Karpas-422 (cell line): ENCODE measurements at regions not wholly inside any gene's neighbourhood (a gene's known extent, or its start where the extent isn't known, plus 50 kb on each side); places are given as distances from the start of the nearest gene placed in this dataset.

Experiments
- DNase-seq: peaks from one replicate; pipeline ENCODE4 v3.0.0-alpha.2; 2015
- H2AFZ ChIP-seq: fragments of 200-600 bp; sonication (generic); 2 replicates; pipeline ENCODE4 v1.6.1; 2014; ENCODE audit warnings: antibody characterized with exemption, low read length, mixed read lengths
- H3K27ac ChIP-seq: fragments of 200-600 bp; sonication (generic); 2 replicates; pipeline ENCODE4 v1.5.1; 2014; ENCODE audit warnings: mild to moderate bottlenecking, low read length, moderate library complexity
- H3K27me3 ChIP-seq: fragments of 200-600 bp; sonication (generic); 2 replicates; pipeline ENCODE4 v1.6.1; 2014; ENCODE audit warnings: low read length, mixed read lengths
- H3K36me3 ChIP-seq: fragments of 200-600 bp; sonication (generic); 2 replicates; pipeline ENCODE4 v1.6.1; 2014; ENCODE audit warnings: low read length, mixed read lengths; ENCODE audit not compliant: insufficient read depth
- H3K4me1 ChIP-seq: fragments of 200-600 bp; sonication (generic); 2 replicates; pipeline ENCODE4 v1.6.1; 2014; ENCODE audit warnings: mild to moderate bottlenecking, low read length, mixed read lengths
- H3K4me2 ChIP-seq: fragments of 200-600 bp; sonication (generic); 2 replicates; pipeline ENCODE4 v1.6.1; 2014; ENCODE audit warnings: low read length, low read depth, mild to moderate bottlenecking; ENCODE audit not compliant: poor library complexity, severe bottlenecking
- H3K4me3 ChIP-seq: fragments of 200-600 bp; sonication (generic); 2 replicates; pipeline ENCODE4 v1.5.1; 2014; ENCODE audit warnings: mild to moderate bottlenecking, antibody characterized with exemption, low read length, mixed read lengths
- H3K79me2 ChIP-seq: fragments of 200-600 bp; sonication (generic); 2 replicates; pipeline ENCODE4 v1.6.1; 2014; ENCODE audit warnings: mild to moderate bottlenecking, low read length, mixed read lengths
- H3K9ac ChIP-seq: fragments of 200-600 bp; sonication (generic); 2 replicates; pipeline ENCODE4 v1.6.0; 2014; ENCODE audit warnings: low read length
- H3K9me2 ChIP-seq: fragments of 200-600 bp; sonication (generic), shearing (Covaris generic); replicated peaks from 2 replicates; pipeline ENCODE4 v1.6.0; 2014; ENCODE audit warnings: mild to moderate bottlenecking, low read length, moderate library complexity; ENCODE audit not compliant: insufficient read depth
- H3K9me3 ChIP-seq: fragments of 300-700, 200-600 bp; sonication (generic); 2 replicates; pipeline ENCODE4 v1.6.1; 2014; ENCODE audit warnings: low read length, mixed read lengths
- H4K20me1 ChIP-seq: fragments of 200-600 bp; sonication (generic); 2 replicates; pipeline ENCODE4 v1.6.1; 2014; ENCODE audit warnings: mild to moderate bottlenecking, antibody characterized with exemption, low read length, low read depth; ENCODE audit not compliant: insufficient read depth

DNA sequence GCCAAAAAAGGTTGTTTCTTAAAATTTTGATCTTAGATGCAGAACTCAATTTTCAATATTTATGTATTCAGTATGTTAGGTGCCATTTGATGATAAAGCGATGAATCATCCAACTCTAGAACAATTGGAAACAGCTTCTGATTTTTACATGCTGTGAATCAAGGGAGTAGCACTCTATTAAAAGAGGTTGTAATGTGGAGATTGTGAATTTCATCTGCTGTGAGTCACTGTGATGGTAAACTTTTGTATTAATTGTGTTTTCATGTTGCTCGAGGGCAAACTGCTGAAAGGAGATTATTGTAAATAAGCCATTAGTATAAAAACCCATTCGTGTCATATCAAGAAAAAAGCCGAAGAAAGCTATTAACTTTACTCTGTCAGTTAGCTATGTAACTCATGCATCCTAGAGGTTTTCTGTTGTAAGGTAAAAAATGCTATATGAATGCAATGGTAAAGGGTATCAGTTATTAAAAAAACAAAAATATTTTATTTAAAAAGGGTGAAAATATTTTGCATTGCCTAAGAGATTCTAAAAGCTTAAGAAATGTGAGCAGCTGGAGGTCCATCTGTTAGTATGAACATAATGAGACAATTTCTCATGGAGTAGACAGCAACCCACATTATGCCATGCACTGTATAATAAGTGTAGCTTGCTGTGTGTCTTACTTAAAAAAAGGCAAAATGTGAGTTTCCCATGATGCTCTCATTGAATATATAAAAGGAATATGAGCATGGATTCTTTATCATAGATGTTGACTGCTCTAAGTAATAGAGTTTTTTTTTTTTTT is 511.0 kb upstream of the PCDH15 start:
- DNase-seq, result no peak
- Histone ChIP-seq H3K9me3 (peaks cover 30% of the 10 kb centered on the region), H3K4me1 (no peaks in the 10 kb centered on the region), H3K9me2 (no peaks in the 10 kb centered on the region), H3K4me3 (no peak overlapping the region), H3K9ac (no peak overlapping the region), H4K20me1 (no peaks in the 10 kb centered on the region), H2AFZ (no peak overlapping the region), H3K79me2 (no peaks in the 10 kb centered on the region), H3K27ac (no peak overlapping the region), H3K27me3 (no peaks in the 10 kb centered on the region), H3K4me2 (no peak overlapping the region), H3K36me3 (no peaks in the 10 kb centered on the region)

DNA sequence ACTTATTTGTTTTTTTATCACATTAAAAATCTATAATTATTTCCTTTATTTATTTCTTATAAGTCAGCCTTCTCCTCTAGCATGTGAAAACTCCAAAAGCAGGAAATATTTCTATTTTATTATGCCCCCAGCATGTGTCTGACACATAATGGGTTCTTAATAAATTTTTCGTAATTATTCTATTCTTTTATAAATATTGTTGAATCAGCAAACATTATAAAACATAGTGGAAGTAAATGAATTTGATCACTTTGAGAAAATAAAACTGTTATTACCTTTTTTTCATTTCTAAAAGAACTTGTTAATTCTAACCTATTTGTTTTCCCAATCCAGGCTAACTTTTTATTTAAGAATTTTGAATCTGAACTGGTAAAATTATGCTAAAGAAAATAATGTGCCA is 509.1 kb upstream of the PCDH15 start:
- no peak overlapping the region for H2AFZ ChIP-seq
- H3K36me3 ChIP-seq, result no peaks in the 10 kb centered on the region
- no peak overlapping the region for H3K4me2 ChIP-seq
- H3K9me3 ChIP-seq, result peaks cover 33% of the 10 kb centered on the region
- no peaks in the 10 kb centered on the region for H3K9me2 ChIP-seq
- H3K79me2 ChIP-seq, result no peaks in the 10 kb centered on the region
- no peaks in the 10 kb centered on the region for H3K27me3 ChIP-seq
- H3K9ac ChIP-seq, result no peak overlapping the region
- DNase-seq, result no peak
- no peak overlapping the region for H3K4me3 ChIP-seq
- no peaks in the 10 kb centered on the region for H4K20me1 ChIP-seq
- no peaks in the 10 kb centered on the region for H3K4me1 ChIP-seq
- H3K27ac ChIP-seq, result no peak overlapping the region

DNA sequence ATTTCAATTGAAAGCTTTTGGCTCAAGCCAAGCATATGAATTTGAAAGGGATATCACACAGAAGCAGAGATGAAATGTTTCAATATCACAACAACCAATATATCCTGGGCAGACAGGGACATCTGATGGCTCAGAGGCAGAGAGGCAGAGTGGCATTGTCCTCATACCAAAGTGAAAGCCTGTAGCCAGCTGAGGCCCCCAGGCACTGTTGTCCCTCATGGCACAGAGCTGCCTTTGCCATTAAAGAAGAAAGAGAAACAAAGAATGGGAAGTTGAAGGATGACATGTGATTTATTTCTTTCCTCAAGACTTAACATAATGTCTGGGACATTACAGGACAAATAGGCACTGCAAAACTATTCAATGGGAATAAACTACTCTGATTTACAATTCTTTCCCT is 504.3 kb upstream of the PCDH15 start:
- Histone ChIP-seq H3K36me3 (no peaks in the 10 kb centered on the region), H3K9me2 (no peaks in the 10 kb centered on the region), H3K27me3 (no peaks in the 10 kb centered on the region), H3K4me2 (no peak overlapping the region), H3K4me1 (no peaks in the 10 kb centered on the region), H3K79me2 (no peaks in the 10 kb centered on the region), H3K27ac (no peak overlapping the region), H4K20me1 (no peaks in the 10 kb centered on the region), H3K4me3 (no peak overlapping the region), H3K9ac (no peak overlapping the region), H2AFZ (no peak overlapping the region), H3K9me3 (peaks cover 31% of the 10 kb centered on the region)
- no peak for DNase-seq

DNA sequence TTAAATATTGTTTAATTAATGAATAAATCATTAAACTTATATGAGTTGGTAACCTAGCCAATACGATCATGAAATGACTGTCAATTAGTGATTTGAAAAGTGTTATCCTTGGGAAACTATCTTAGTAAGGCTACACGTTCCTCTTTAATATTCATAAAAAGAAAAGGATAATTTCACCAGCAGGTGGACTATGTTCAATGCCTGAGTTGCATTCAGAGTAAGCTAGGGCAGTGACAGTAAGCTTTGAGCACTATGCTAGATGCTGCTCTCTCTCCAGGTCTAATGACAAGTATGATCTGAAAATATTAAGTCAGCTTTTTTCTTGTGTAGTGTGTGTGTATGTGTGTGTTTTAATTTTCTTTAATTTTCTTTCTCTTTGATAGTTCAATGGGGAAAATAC is 486.3 kb upstream of the PCDH15 start:
- H3K36me3 ChIP-seq, result no peaks in the 10 kb centered on the region
- H3K4me2 ChIP-seq, result no peak overlapping the region
- DNase-seq, result no peak

DNA sequence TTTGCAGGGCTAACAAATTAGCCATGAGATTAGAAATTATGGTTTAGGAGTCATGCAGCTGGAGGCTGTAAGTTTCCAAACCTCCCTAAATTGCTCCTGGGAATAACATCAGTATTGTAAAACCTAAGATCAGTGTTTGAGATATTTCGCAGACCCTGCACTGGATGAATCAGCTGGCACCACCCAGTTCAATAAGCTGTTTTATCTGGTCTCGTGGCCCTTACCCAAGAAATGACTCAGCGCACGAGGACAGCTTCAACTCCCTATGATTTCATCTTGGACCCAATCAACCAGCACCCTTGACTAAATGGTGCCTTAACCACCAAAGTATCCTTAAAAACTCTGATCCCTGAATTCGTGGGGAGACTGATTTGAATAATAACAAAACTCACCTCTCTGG is 482.0 kb upstream of the PCDH15 start:
- Histone ChIP-seq H3K9me3 (peaks cover 25% of the 10 kb centered on the region), H3K4me3 (no peak overlapping the region), H3K4me2 (no peak overlapping the region), H3K36me3 (no peaks in the 10 kb centered on the region), H3K4me1 (no peaks in the 10 kb centered on the region), H2AFZ (no peak overlapping the region), H3K27me3 (no peaks in the 10 kb centered on the region), H3K27ac (no peak overlapping the region), H3K9me2 (no peaks in the 10 kb centered on the region), H4K20me1 (no peaks in the 10 kb centered on the region), H3K9ac (no peak overlapping the region), H3K79me2 (no peaks in the 10 kb centered on the region)
- DNase-seq, result no peak

More for the DNA sequence above, 486.3 kb upstream of the PCDH15 start:
- peaks cover 30% of the 10 kb centered on the region for H3K9me3 ChIP-seq
- H3K4me3 ChIP-seq, result no peak overlapping the region
- no peaks in the 10 kb centered on the region for H3K79me2 ChIP-seq
- H3K9me2 ChIP-seq, result no peaks in the 10 kb centered on the region
- no peak overlapping the region for H3K9ac ChIP-seq
- H3K27me3 ChIP-seq, result no peaks in the 10 kb centered on the region
- no peaks in the 10 kb centered on the region for H3K4me1 ChIP-seq
- no peaks in the 10 kb centered on the region for H4K20me1 ChIP-seq
- no peak overlapping the region for H3K27ac ChIP-seq
- no peak overlapping the region for H2AFZ ChIP-seq

DNA sequence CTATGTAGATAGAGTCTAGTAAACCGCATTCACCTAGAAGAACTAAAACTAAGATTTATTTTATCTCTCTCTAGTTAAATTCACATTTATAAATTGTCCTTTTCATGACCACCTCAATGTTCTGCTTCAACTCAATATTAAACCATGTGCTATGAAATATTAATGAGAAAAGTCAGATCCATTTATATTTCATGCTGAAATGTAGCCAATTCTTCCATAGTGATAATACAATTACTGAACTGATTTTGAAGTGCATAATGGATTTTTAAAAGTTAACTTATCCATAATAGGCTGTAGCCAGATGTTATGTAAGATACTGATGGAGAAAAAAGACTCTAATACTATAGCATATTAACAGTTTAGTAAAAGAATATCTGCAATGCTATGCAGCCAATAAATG is 479.7 kb upstream of the PCDH15 start:
- Histone ChIP-seq H3K36me3 (no peaks in the 10 kb centered on the region), H3K4me3 (no peak overlapping the region), H3K27ac (no peak overlapping the region)

DNA sequence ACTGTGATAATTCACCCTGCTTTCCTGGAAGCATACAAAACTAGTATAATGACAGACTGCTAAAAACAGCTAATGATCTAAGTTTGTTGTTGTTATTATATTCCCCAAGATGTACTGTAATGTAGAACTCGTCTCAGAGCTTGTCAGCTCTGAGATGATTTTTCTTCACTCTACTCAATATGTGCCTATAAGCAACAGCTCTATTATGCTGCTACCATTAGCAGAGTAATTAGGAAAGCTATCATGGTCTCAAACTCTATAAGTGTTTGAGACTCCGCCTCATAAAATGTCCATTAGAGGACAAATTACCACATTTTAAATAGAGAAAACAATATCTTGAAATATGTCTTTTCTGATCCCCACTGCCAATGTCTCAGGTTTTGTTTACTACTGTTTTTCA is 476.5 kb upstream of the PCDH15 start:
- H3K9me3 ChIP-seq, result peaks cover 30% of the 10 kb centered on the region
- no peak overlapping the region for H3K4me3 ChIP-seq

More for the DNA sequence above, 479.7 kb upstream of the PCDH15 start:
- no peak overlapping the region for H3K9ac ChIP-seq
- no peaks in the 10 kb centered on the region for H3K27me3 ChIP-seq
- H3K9me2 ChIP-seq, result no peaks in the 10 kb centered on the region
- peaks cover 24% of the 10 kb centered on the region for H3K9me3 ChIP-seq
- no peak overlapping the region for H2AFZ ChIP-seq
- no peaks in the 10 kb centered on the region for H3K79me2 ChIP-seq
- H3K4me2 ChIP-seq, result no peak overlapping the region
- H4K20me1 ChIP-seq, result no peaks in the 10 kb centered on the region
- DNase-seq, result no peak
- H3K4me1 ChIP-seq, result no peaks in the 10 kb centered on the region

DNA sequence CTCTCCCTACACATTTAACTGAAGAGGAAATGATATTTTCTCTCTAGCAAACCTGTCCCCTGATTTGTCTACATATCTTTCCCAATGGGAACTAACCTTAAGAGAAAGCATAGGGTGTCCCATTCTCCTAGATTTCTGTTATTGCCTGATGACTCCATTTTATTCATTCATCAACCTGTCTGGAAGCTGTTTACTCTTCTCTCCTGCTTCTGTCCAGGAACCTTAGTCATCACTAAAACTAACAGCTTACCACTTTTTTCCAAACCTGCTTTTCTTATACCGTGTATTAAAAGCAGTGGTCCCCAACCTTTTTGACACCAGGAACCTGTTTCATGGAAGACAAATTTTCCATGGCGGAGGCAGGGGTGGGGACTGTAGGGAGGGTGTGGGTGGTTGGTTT is 473.3 kb upstream of the PCDH15 start:
- Histone ChIP-seq H3K4me1 (no peaks in the 10 kb centered on the region), H3K4me3 (no peak overlapping the region), H3K4me2 (no peak overlapping the region), H3K36me3 (no peaks in the 10 kb centered on the region), H2AFZ (no peak overlapping the region), H3K27ac (no peak overlapping the region), H3K9me2 (no peaks in the 10 kb centered on the region), H3K79me2 (no peaks in the 10 kb centered on the region), H3K9me3 (peaks cover 26% of the 10 kb centered on the region), H3K27me3 (no peaks in the 10 kb centered on the region), H4K20me1 (no peaks in the 10 kb centered on the region), H3K9ac (no peak overlapping the region)
- no peak for DNase-seq

More for the DNA sequence above, 476.5 kb upstream of the PCDH15 start:
- DNase-seq, result no peak
- no peak overlapping the region for H3K4me2 ChIP-seq
- H3K9me2 ChIP-seq, result no peaks in the 10 kb centered on the region
- H3K36me3 ChIP-seq, result no peaks in the 10 kb centered on the region
- no peaks in the 10 kb centered on the region for H3K27me3 ChIP-seq
- no peak overlapping the region for H2AFZ ChIP-seq
- H3K79me2 ChIP-seq, result no peaks in the 10 kb centered on the region
- no peaks in the 10 kb centered on the region for H4K20me1 ChIP-seq
- H3K4me1 ChIP-seq, result no peaks in the 10 kb centered on the region
- H3K9ac ChIP-seq, result no peak overlapping the region
- no peak overlapping the region for H3K27ac ChIP-seq
